B cell (primary cell): ENCODE measurements at regions not wholly inside any gene's neighbourhood (a gene's known extent, or its start where the extent isn't known, plus 50 kb on each side); places are given as distances from the start of the nearest gene placed in this dataset.

ENCODE experiments used
- ATAC-seq: fragments of 200-7000 bp; cut with Tn5 transposase; one replicate; pipeline ENCODE4 v1.10.0; 2021; ENCODE audit warnings: low read depth, mild to moderate bottlenecking, moderate number of reproducible peaks, moderate library complexity
- CTCF ChIA-PET: fragments of 350-600 bp; sonication (Branson Sonifier 250); formaldehyde crosslinking; loops from one replicate; lab custom pipeline; 2021; ENCODE audit warnings: antibody characterized with exemption, inconsistent platforms; lab: Charles Lee
- POLR2A ChIA-PET: fragments of 350-600 bp; sonication (Branson Sonifier 250); formaldehyde crosslinking; loops from one replicate; lab custom pipeline; 2021; ENCODE audit warnings: antibody characterized with exemption; lab: Charles Lee
- DNase-seq: peaks from one replicate; pipeline ENCODE4 v3.0.0; 2013
- H2AFZ ChIP-seq: 2 replicates; pipeline ENCODE4 v1.6.1; 2012; ENCODE audit warnings: mild to moderate bottlenecking, low read depth, low read length; ENCODE audit not compliant: insufficient read depth, poor library complexity, severe bottlenecking
- H3K27ac ChIP-seq, 2 donors: 1 replicate in 1 of 2; 2 replicates in 1 of 2; pipeline ENCODE4 v1.5.1; 2012 to 2013; ENCODE audit warnings: low read length in 2 of 2, mild to moderate bottlenecking in 2 of 2, moderate library complexity in 1 of 2
- H3K27me3 ChIP-seq, 4 experiments: fragments of 200-600 bp in 1 of 4; sonication (generic) in 1 of 4; replicated peaks in 1 of 4; 1 replicate in 2 of 4; 2 replicates in 2 of 4; pipeline versions ENCODE4 v1.6.1 to v1.7.0; 2013 to 2016; ENCODE audit warnings: low read length in 3 of 4, mild to moderate bottlenecking in 2 of 4, mixed read lengths in 1 of 4, moderate library complexity in 1 of 4; ENCODE audit not compliant: insufficient read depth in 4 of 4, control insufficient read depth in 3 of 4; ENCODE audit errors: control extremely low read depth in 1 of 4
- H3K36me3 ChIP-seq, 2 experiments: replicated peaks in 1 of 2; 1 replicate in 1 of 2; 2 replicates in 1 of 2; pipeline versions ENCODE4 v1.6.1 to v1.7.1; 2013; ENCODE audit warnings: low read length in 1 of 2; ENCODE audit not compliant: insufficient read depth in 2 of 2, control insufficient read depth in 1 of 2; ENCODE audit errors: control extremely low read depth in 1 of 2, extremely low read depth in 1 of 2
- H3K4me1 ChIP-seq, 2 donors: fragments of 200-600 bp in 1 of 2; sonication (generic) in 1 of 2; 1 replicate in 1 of 2; 2 replicates in 1 of 2; pipeline versions ENCODE4 v1.5.1 to v1.6.1; 2013 to 2017; ENCODE audit warnings: low read length in 2 of 2; ENCODE audit not compliant: control insufficient read depth in 2 of 2, insufficient read depth in 2 of 2
- H3K4me2 ChIP-seq: replicated peaks from 2 replicates; pipeline ENCODE3; 2012; ENCODE audit warnings: mild to moderate bottlenecking, low read depth, low read length; ENCODE audit not compliant: poor library complexity, severe bottlenecking
- H3K4me3 ChIP-seq, 5 experiments: fragments of 200-600 bp in 1 of 5; sonication (generic) in 1 of 5; 1 replicate in 3 of 5; 2 replicates in 2 of 5; pipeline versions ENCODE4 v1.5.1 to v1.7.0; 2011 to 2016; ENCODE audit warnings: low read length in 4 of 5, mild to moderate bottlenecking in 4 of 5, low read depth in 2 of 5, control low read depth in 1 of 5, moderate library complexity in 1 of 5; ENCODE audit not compliant: insufficient read depth in 1 of 5; ENCODE audit errors: control extremely low read depth in 1 of 5, extremely low read depth in 1 of 5
- H3K79me2 ChIP-seq: fragments of 200-600 bp; sonication (generic); one replicate; pipeline ENCODE4 v1.6.0; 2016; ENCODE audit warnings: low read length; ENCODE audit not compliant: control insufficient read depth, insufficient read depth
- H3K9ac ChIP-seq: fragments of 200-600 bp; sonication (generic); 2 replicates; pipeline ENCODE4 v1.6.1; 2017; ENCODE audit warnings: mild to moderate bottlenecking, low read length, moderate library complexity
- H3K9me3 ChIP-seq, 3 donors: one replicate each; pipeline versions ENCODE4 v1.6.1 to v1.7.1; 2013; ENCODE audit warnings: low read length in 2 of 3; ENCODE audit not compliant: control insufficient read depth in 2 of 3, insufficient read depth in 1 of 3; ENCODE audit errors: control extremely low read depth in 1 of 3
- H4K20me1 ChIP-seq: 2 replicates; pipeline ENCODE4 v1.6.0; 2012; ENCODE audit warnings: mild to moderate bottlenecking, low read length; ENCODE audit not compliant: insufficient read depth, control insufficient read depth, poor library complexity, severe bottlenecking
- H3K27ac Mint-ChIP-seq: one replicate; pipeline ENCODE4 v1.8.0; 2021; ENCODE audit warnings: mixed read lengths
- H3K27me3 Mint-ChIP-seq: one replicate; pipeline ENCODE4 v1.8.0; 2021; ENCODE audit warnings: mixed read lengths
- H3K4me1 Mint-ChIP-seq: one replicate; pipeline ENCODE4 v1.8.0; 2021; ENCODE audit warnings: mixed read lengths
- H3K4me3 Mint-ChIP-seq: one replicate; pipeline ENCODE4 v1.8.0; 2021; ENCODE audit warnings: mixed read lengths
- H3K9me3 Mint-ChIP-seq: one replicate; pipeline ENCODE4 v1.8.0; 2022; ENCODE audit warnings: mixed read lengths; ENCODE audit not compliant: insufficient read depth
- EZH2 ChIP-seq: IDR thresholded peaks from 2 replicates; pipeline ENCODE4 v1.6.1; 2012; ENCODE audit warnings: borderline replicate concordance, low read depth, mild to moderate bottlenecking, moderate library complexity, low read length; ENCODE audit not compliant: insufficient read depth, poor library complexity, severe bottlenecking
- WGBS: methylation state at CpG from one replicate; pipeline ENCODE4 v1.1.5; 2013; ENCODE audit warnings: missing lambda C conversion rate; ENCODE audit not compliant: insufficient coverage; 5-methylcytosine and 5-hydroxymethylcytosine counted together
- intact Hi-C: fragments of 100-400 bp; cut with micrococcal nuclease; formaldehyde crosslinking; loops from one replicate; pipeline ENCODE4 v1.10.0; 2022
- TF ChIP-seq, protein P1 (sequence below): fragments of 200-600 bp; IDR thresholded peaks from one replicate; pipeline ENCODE4 v1.8.0; 2022; ENCODE audit warnings: antibody characterized with exemption, mild to moderate bottlenecking

DNA sequence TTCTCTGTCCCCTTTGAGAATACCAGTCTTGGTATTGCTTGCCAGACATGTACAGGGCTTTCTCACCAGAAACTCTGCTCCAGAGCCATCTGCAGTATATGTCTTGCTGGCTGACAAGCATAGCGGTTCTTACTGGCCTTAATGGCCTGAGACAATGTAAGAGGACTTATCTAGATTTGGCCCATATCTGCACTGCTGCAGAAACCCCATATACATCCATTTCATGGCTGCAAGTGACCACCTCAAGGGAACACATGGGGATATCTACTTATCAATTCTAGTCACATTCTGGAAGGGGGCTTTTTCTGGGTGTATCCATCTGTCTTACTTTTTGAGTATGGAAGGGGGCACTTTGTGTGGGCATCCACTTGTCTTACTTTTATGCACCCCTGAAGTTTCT lies 375.5 kb upstream of the RBMY1B start:
- TF ChIP-seq, protein P1, sequence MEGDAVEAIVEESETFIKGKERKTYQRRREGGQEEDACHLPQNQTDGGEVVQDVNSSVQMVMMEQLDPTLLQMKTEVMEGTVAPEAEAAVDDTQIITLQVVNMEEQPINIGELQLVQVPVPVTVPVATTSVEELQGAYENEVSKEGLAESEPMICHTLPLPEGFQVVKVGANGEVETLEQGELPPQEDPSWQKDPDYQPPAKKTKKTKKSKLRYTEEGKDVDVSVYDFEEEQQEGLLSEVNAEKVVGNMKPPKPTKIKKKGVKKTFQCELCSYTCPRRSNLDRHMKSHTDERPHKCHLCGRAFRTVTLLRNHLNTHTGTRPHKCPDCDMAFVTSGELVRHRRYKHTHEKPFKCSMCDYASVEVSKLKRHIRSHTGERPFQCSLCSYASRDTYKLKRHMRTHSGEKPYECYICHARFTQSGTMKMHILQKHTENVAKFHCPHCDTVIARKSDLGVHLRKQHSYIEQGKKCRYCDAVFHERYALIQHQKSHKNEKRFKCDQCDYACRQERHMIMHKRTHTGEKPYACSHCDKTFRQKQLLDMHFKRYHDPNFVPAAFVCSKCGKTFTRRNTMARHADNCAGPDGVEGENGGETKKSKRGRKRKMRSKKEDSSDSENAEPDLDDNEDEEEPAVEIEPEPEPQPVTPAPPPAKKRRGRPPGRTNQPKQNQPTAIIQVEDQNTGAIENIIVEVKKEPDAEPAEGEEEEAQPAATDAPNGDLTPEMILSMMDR: no peak
- TF ChIP-seq EZH2: no peak
- ATAC-seq: no peak

DNA sequence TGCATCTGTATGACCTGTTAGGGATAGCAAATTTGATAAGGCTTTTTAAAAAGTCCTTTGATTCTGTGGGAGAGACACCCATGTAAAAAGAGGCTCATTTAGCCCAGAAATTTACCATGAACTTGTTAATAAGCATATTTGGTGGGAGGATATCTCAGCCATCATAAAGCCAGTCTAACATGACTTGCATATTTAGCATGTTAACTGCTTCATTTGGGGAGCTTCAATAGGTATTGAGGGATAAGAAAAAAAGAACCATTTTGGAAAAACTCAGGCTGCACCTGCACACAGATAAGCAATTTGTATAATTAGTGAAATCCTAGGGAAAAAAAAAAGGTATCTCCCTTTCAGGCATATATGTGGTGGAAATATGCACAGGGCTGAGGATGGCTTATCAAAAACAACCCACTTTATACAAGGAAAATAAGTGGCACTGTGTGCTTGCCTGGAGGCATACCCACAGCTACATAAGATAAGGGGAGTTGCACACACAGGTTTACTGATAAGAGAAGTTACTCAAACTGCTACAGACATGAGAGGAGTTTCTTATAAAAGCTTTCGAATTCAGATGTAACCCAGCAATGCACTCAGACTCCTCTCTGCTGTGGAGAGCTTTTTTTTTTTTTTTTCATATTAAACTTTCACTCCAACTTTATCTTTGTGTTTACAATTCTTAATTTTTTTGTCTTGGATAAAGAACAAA lies 372.9 kb upstream of the RBMY1B start:
- no peak for ATAC-seq
- TF ChIP-seq EZH2: no peak
- TF ChIP-seq, protein P1: no peak
- Histone ChIP-seq H3K4me3 (no peak overlapping the region), H3K9me3 (no peaks in the 10 kb centered on the region), H3K36me3 (no peaks in the 10 kb centered on the region), H3K4me2 (no peak overlapping the region), H2AFZ (no peak overlapping the region), H3K4me1 (no peaks in the 10 kb centered on the region), H3K27ac (no peak overlapping the region), H3K27me3 (no peaks in the 10 kb centered on the region), H3K79me2 (no peaks in the 10 kb centered on the region), H3K9ac (no peak overlapping the region), H4K20me1 (no peaks in the 10 kb centered on the region)
- ChIA-PET POLR2A (no interaction called here), CTCF (no interaction called here)
- intact Hi-C loops: no loop called here
- Mint-ChIP-seq H3K4me1 (peaks cover 4% of the 10 kb centered on the region), H3K4me3 (no peak overlapping the region), H3K27me3 (no peaks in the 10 kb centered on the region), H3K27ac (no peak overlapping the region), H3K9me3 (no peaks in the 10 kb centered on the region)
- no CpG with 5 or more reads among the region's 1 CpG for WGBS
- DNase-seq: no peak

More for the DNA sequence above, 375.5 kb upstream of the RBMY1B start:
- H3K4me3 ChIP-seq: no peak overlapping the region
- POLR2A ChIA-PET: no interaction called here
- H3K27me3 Mint-ChIP-seq: no peaks in the 10 kb centered on the region
- H3K4me1 Mint-ChIP-seq: peaks cover 4% of the 10 kb centered on the region
- no peaks in the 10 kb centered on the region for H3K9me3 Mint-ChIP-seq
- H3K79me2 ChIP-seq: no peaks in the 10 kb centered on the region
- CTCF ChIA-PET: interaction anchor here (0.8 kb wide), 1 partner anchor 10 kb away, joined by 3 read pairs; no protein-coding TSS in a partner anchor
- WGBS: 100% methylated on average over 1 of the region's 1 CpG
- H3K9ac ChIP-seq: no peak overlapping the region
- H3K36me3 ChIP-seq: no peaks in the 10 kb centered on the region
- H2AFZ ChIP-seq: no peak overlapping the region
- no peak for DNase-seq
- H3K27me3 ChIP-seq: no peaks in the 10 kb centered on the region
- H4K20me1 ChIP-seq: no peaks in the 10 kb centered on the region
- no peak overlapping the region for H3K4me3 Mint-ChIP-seq
- H3K9me3 ChIP-seq: no peaks in the 10 kb centered on the region
- H3K27ac Mint-ChIP-seq: no peak overlapping the region
- intact Hi-C loops: no loop called here
- H3K4me2 ChIP-seq: no peak overlapping the region
- H3K27ac ChIP-seq: no peak overlapping the region
- H3K4me1 ChIP-seq: no peaks in the 10 kb centered on the region
